ENCODE measurements at regions not wholly inside any gene's neighbourhood (a gene's known extent, or its start where the extent isn't known, plus 50 kb on each side); places are given as distances from the start of the nearest gene placed in this dataset.

- no peak for TF ChIP-seq EZH2 (IDR thresholded peaks at IDR 0.05; ENCODE audit: low read length)
- no peak for DNase-seq (ENCODE audit: low read depth, low spot score)
- peak overlapping the region; percentile 65 for H3K4me2 ChIP-seq (ENCODE audit: control insufficient read depth, extremely low read depth, insufficient read depth, low read depth, low read length)
Observed at GRCh38 chr1:20426371-20426770, 59.6 kb downstream of the CAMK2N1 start.

DNA sequence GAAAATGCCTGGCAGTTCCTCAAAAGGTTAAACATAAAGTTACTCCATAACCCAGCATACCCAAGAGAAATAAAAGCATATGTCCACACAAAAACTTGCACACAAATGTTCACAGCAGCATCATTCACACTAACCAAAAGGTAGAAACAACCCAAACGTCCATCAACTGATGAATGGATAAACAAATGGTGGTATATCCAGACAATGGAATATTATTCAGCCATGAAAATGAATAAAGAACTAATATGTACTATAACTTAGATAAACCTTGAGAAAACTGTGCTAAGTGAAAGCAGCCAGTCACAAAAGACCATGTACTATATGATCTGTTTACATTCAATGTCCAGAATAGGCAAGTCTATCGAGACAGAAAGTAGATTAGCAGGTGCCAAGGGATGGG, 60.4 kb downstream of the CAMK2N1 start:
- no peaks in the 10 kb centered on the region for H4K20me1 ChIP-seq (ENCODE audit: control insufficient read depth, extremely low read depth, insufficient read depth, low read length)
- H3K36me3 ChIP-seq (ENCODE audit: control insufficient read depth in 2 of 2, extremely low read depth in 1 of 2, insufficient read depth in 2 of 2, low read length in 2 of 2) = no peaks in the 10 kb centered on the region
- dilution Hi-C loops (cut with MboI; ENCODE audit: extremely low pct_ligation_motif_present, low sequenced_read_pairs) = no loop called here
- no peak for TF ChIP-seq EZH2 (IDR thresholded peaks at IDR 0.05; ENCODE audit: low read length)
- TF ChIP-seq, protein P1, sequence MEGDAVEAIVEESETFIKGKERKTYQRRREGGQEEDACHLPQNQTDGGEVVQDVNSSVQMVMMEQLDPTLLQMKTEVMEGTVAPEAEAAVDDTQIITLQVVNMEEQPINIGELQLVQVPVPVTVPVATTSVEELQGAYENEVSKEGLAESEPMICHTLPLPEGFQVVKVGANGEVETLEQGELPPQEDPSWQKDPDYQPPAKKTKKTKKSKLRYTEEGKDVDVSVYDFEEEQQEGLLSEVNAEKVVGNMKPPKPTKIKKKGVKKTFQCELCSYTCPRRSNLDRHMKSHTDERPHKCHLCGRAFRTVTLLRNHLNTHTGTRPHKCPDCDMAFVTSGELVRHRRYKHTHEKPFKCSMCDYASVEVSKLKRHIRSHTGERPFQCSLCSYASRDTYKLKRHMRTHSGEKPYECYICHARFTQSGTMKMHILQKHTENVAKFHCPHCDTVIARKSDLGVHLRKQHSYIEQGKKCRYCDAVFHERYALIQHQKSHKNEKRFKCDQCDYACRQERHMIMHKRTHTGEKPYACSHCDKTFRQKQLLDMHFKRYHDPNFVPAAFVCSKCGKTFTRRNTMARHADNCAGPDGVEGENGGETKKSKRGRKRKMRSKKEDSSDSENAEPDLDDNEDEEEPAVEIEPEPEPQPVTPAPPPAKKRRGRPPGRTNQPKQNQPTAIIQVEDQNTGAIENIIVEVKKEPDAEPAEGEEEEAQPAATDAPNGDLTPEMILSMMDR (optimal IDR thresholded peaks at IDR 0.05 in 1 of 3, IDR thresholded peaks at IDR 0.05 in 1 of 3, conservative IDR thresholded peaks at IDR 0.05 in 1 of 3; ENCODE audit: extremely low read depth in 1 of 3, insufficient read depth in 2 of 3, low read length in 3 of 3) = no peak
- H3K9me1 ChIP-seq (ENCODE audit: control insufficient read depth, extremely low read depth, insufficient read depth, low read length) = peaks cover 2% of the 10 kb centered on the region
- H3K79me2 ChIP-seq (ENCODE audit: control insufficient read depth, insufficient read depth, low read length) = no peaks in the 10 kb centered on the region
- no peak for FAIRE-seq
- H3K4me2 ChIP-seq (ENCODE audit: control insufficient read depth, extremely low read depth, insufficient read depth, low read depth, low read length) = no peak overlapping the region
- H2AFZ ChIP-seq (ENCODE audit: control insufficient read depth, low read length) = no peak overlapping the region
- no peak overlapping the region for H3K27ac ChIP-seq (ENCODE audit: control insufficient read depth, insufficient read depth, low read length)
- no peak overlapping the region for H3K9ac ChIP-seq (ENCODE audit: control insufficient read depth, extremely low read depth, insufficient read depth, low read length)
- peaks cover 10% of the 10 kb centered on the region for H3K27me3 ChIP-seq (ENCODE audit: control insufficient read depth, extremely low read depth, insufficient read depth, low read length)
- peaks cover 12% of the 10 kb centered on the region for H3K4me1 ChIP-seq (ENCODE audit: control insufficient read depth, extremely low read depth, insufficient read depth, low read length)
- no peaks in the 10 kb centered on the region for H3K9me3 ChIP-seq (ENCODE audit: control insufficient read depth, low read depth, low read length)
- H3K4me3 ChIP-seq (ENCODE audit: control insufficient read depth in 2 of 3, extremely low read depth in 1 of 3, insufficient read depth in 2 of 3, low read depth in 1 of 3, low read length in 3 of 3) = no peak overlapping the region
- no peak for DNase-seq (ENCODE audit: low read depth, low spot score)

More at GRCh38 chr1:20426371-20426770, 59.6 kb downstream of the CAMK2N1 start:
- no peak overlapping the region for H3K4me3 ChIP-seq (ENCODE audit: control insufficient read depth in 2 of 3, extremely low read depth in 1 of 3, insufficient read depth in 2 of 3, low read depth in 1 of 3, low read length in 3 of 3)
- H3K9me3 ChIP-seq (ENCODE audit: control insufficient read depth, low read depth, low read length) = no peaks in the 10 kb centered on the region
- peaks cover 2% of the 10 kb centered on the region for H3K9me1 ChIP-seq (ENCODE audit: control insufficient read depth, extremely low read depth, insufficient read depth, low read length)
- H3K79me2 ChIP-seq (ENCODE audit: control insufficient read depth, insufficient read depth, low read length) = no peaks in the 10 kb centered on the region
- H3K4me1 ChIP-seq (ENCODE audit: control insufficient read depth, extremely low read depth, insufficient read depth, low read length) = peaks cover 12% of the 10 kb centered on the region
- peaks cover 7% of the 10 kb centered on the region for H3K27me3 ChIP-seq (ENCODE audit: control insufficient read depth, extremely low read depth, insufficient read depth, low read length)
- no peaks in the 10 kb centered on the region for H3K36me3 ChIP-seq (ENCODE audit: control insufficient read depth in 2 of 2, extremely low read depth in 1 of 2, insufficient read depth in 2 of 2, low read length in 2 of 2)
- no peak overlapping the region for H2AFZ ChIP-seq (ENCODE audit: control insufficient read depth, low read length)
- no peaks in the 10 kb centered on the region for H4K20me1 ChIP-seq (ENCODE audit: control insufficient read depth, extremely low read depth, insufficient read depth, low read length)
- no peak for FAIRE-seq
- peak overlapping the region; percentile 59 for H3K9ac ChIP-seq (ENCODE audit: control insufficient read depth, extremely low read depth, insufficient read depth, low read length)
- peak overlapping the region; percentile 78 for H3K27ac ChIP-seq (ENCODE audit: control insufficient read depth, insufficient read depth, low read length)
- dilution Hi-C loops (cut with MboI; ENCODE audit: extremely low pct_ligation_motif_present, low sequenced_read_pairs) = no loop called here

DNA sequence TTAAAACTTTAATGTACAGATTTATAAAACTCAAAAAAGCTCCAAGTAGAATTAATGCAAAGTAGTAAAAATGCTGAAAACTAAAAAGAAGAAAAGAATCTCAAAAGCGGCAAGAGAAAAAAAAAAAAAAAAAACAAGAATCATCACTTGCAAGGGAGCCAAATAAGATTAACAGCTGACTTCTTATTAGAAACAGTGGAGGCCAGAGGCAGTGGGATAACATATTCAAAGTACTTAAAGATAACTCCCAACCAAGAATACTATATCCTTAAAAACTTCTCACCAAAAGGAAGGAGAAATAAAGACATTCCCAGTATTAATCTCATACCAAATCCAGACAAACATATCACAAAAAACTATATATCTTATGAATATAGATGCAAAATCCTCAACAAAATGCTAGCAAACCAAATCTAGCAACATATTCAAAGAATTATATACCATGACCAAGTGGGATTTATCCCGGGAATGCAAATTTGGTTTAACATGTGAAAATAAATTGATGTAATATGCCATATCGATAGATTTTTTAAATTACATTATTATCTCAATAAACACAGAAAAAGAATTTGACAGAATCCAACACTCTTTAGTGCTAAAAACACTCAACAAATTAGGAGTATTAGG, 62.7 kb downstream of the CAMK2N1 start:
- Histone ChIP-seq H3K4me2 (ENCODE audit: control insufficient read depth, extremely low read depth, insufficient read depth, low read depth, low read length) (no peak overlapping the region), H2AFZ (ENCODE audit: control insufficient read depth, low read length) (no peak overlapping the region), H3K27ac (ENCODE audit: control insufficient read depth, insufficient read depth, low read length) (no peak overlapping the region), H3K9me3 (ENCODE audit: control insufficient read depth, low read depth, low read length) (no peaks in the 10 kb centered on the region), H4K20me1 (ENCODE audit: control insufficient read depth, extremely low read depth, insufficient read depth, low read length) (no peaks in the 10 kb centered on the region), H3K27me3 (ENCODE audit: control insufficient read depth, extremely low read depth, insufficient read depth, low read length) (peaks cover 23% of the 10 kb centered on the region), H3K9me1 (ENCODE audit: control insufficient read depth, extremely low read depth, insufficient read depth, low read length) (peaks cover 2% of the 10 kb centered on the region), H3K9ac (ENCODE audit: control insufficient read depth, extremely low read depth, insufficient read depth, low read length) (no peak overlapping the region), H3K79me2 (ENCODE audit: control insufficient read depth, insufficient read depth, low read length) (no peaks in the 10 kb centered on the region), H3K4me1 (ENCODE audit: control insufficient read depth, extremely low read depth, insufficient read depth, low read length) (peaks cover 12% of the 10 kb centered on the region), H3K36me3 (ENCODE audit: control insufficient read depth in 2 of 2, extremely low read depth in 1 of 2, insufficient read depth in 2 of 2, low read length in 2 of 2) (no peaks in the 10 kb centered on the region), H3K4me3 (ENCODE audit: control insufficient read depth in 2 of 3, extremely low read depth in 1 of 3, insufficient read depth in 2 of 3, low read depth in 1 of 3, low read length in 3 of 3) (no peak overlapping the region)
- FAIRE-seq (no peak), DNase-seq (ENCODE audit: low read depth, low spot score) (no peak)
- TF ChIP-seq EZH2 (IDR thresholded peaks at IDR 0.05; ENCODE audit: low read length) = no peak
- TF ChIP-seq, protein P1 (optimal IDR thresholded peaks at IDR 0.05 in 1 of 3, IDR thresholded peaks at IDR 0.05 in 1 of 3, conservative IDR thresholded peaks at IDR 0.05 in 1 of 3; ENCODE audit: extremely low read depth in 1 of 3, insufficient read depth in 2 of 3, low read length in 3 of 3) = no peak
- dilution Hi-C loops (cut with MboI; ENCODE audit: extremely low pct_ligation_motif_present, low sequenced_read_pairs) = no loop called here

All from keratinocyte (primary cell).